OCI-LY3 (cell line): ENCODE measurements at regions not wholly inside any gene's neighbourhood (a gene's known extent, or its start where the extent isn't known, plus 50 kb on each side); places are given as distances from the start of the nearest gene placed in this dataset.
"Not testable (repeated sequence)": the region's sequence is repeated elsewhere in the genome, so short reads cannot be mapped to it uniquely, and the experiment has no call there.

Experiments used
- H2AFZ ChIP-seq: fragments of 200-600, 300-600 bp; shearing (Covaris generic); 2 replicates; pipeline ENCODE4 v1.6.0; 2014; ENCODE audit warnings: antibody characterized with exemption, low read depth, low read length
- H3K27ac ChIP-seq: fragments of 200-600, 300-600 bp; sonication (generic); 2 replicates; pipeline ENCODE4 v1.5.1; 2014; ENCODE audit warnings: mild to moderate bottlenecking, low read length, moderate library complexity, mixed read lengths
- H3K27me3 ChIP-seq: fragments of 200-600, 300-600 bp; sonication (generic); 2 replicates; pipeline ENCODE4 v1.6.1; 2014; ENCODE audit warnings: low read depth, low read length, mixed read lengths
- H3K36me3 ChIP-seq: fragments of 200-600, 300-600 bp; sonication (generic); replicated peaks from 2 replicates; pipeline ENCODE3; 2014; ENCODE audit warnings: low read depth, low read length, mixed read lengths
- H3K4me1 ChIP-seq: fragments of 300-600, 200-600 bp; sonication (generic); 2 replicates; pipeline ENCODE4 v1.6.1; 2014; ENCODE audit warnings: low read length, mixed read lengths
- H3K4me2 ChIP-seq: fragments of 200-600, 300-600 bp; sonication (generic); 2 replicates; pipeline ENCODE4 v1.6.1; 2014; ENCODE audit warnings: low read length, mixed read lengths
- H3K4me3 ChIP-seq: fragments of 300-600, 200-600 bp; sonication (generic); 2 replicates; pipeline ENCODE4 v1.5.1; 2014; ENCODE audit warnings: antibody characterized with exemption, mild to moderate bottlenecking, low read length, moderate library complexity
- H3K79me2 ChIP-seq: fragments of 300-600, 200-600 bp; shearing (Covaris generic); 2 replicates; pipeline ENCODE4 v1.6.1; 2014; ENCODE audit warnings: mild to moderate bottlenecking, low read length, mixed read lengths
- H3K9ac ChIP-seq: fragments of 300-600, 200-600 bp; shearing (Covaris generic); 2 replicates; pipeline ENCODE4 v1.6.0; 2014; ENCODE audit warnings: mild to moderate bottlenecking, low read length, moderate library complexity
- H3K9me3 ChIP-seq: fragments of 200-600, 300-600 bp; shearing (Covaris generic); 2 replicates; pipeline ENCODE4 v1.6.1; 2014; ENCODE audit warnings: low read length, mixed read lengths; ENCODE audit not compliant: insufficient read depth
- H4K20me1 ChIP-seq: fragments of 200-600, 300-600 bp; sonication (generic); 2 replicates; pipeline ENCODE4 v1.6.1; 2016; ENCODE audit warnings: low read length, mixed read lengths; ENCODE audit not compliant: insufficient read depth
- EZH2phosphoT487 ChIP-seq: fragments of 200-600 bp; shearing (Covaris generic); IDR thresholded peaks from 2 replicates; pipeline ENCODE4 v1.6.1; 2018; ENCODE audit warnings: antibody characterized with exemption, mixed run types, low read depth
- TF ChIP-seq, protein P1 (sequence below): fragments of 200-600, 300-600 bp; sonication (generic); IDR thresholded peaks from 2 replicates; pipeline ENCODE4 v1.5.1; 2014; ENCODE audit warnings: antibody characterized with exemption, low read length, low read depth

DNA sequence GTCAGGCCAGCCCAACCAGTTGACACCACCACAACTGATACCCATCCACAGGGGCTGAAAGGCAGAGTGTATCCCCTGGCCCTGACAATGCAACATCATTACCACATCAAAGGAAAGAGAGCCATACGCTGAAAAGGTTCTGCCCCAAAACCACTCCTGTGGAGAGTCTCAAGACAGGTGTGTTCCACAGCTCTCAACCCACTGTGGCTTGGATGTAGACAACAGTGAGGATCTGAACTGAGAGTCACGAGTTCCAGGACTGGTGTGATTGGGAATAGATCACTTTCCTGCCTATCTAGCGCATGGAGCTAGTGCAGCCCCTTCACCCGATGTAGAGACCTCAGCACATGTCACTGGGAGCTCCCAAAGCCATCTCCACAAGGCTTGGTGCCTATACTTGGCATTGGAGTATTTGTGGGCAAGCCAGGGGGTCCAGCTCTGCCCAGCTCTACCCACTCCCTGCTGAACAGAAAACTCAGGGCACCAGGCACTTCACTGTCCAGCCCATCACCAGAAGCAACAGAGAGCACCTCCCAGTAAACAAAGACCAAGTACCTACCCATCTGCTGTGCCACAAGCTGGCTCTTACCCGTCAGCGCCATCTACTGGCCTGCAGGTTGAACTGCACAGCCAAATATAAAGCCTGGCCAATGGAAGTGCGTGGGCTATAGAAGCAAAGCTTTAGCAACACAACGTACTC lies 579.5 kb downstream of the UQCRFS1 start:
- no peaks in the 10 kb centered on the region for H3K79me2 ChIP-seq
- peak overlapping the region; percentile 32 for H3K4me2 ChIP-seq
- H3K4me3 ChIP-seq = no peak overlapping the region
- peak overlapping the region; percentile 40; the same call in 1 of the 2 replicates for H2AFZ ChIP-seq
- peak overlapping the region; percentile 73 for H3K27ac ChIP-seq
- peaks cover 7% of the 10 kb centered on the region; the same call in 1 of the 2 replicates for H3K9me3 ChIP-seq
- H3K4me1 ChIP-seq = peaks cover 36% of the 10 kb centered on the region
- H4K20me1 ChIP-seq = no peaks in the 10 kb centered on the region
- H3K36me3 ChIP-seq = no peaks in the 10 kb centered on the region
- peak overlapping the region; percentile 43 for H3K9ac ChIP-seq
- no peak for TF ChIP-seq EZH2phosphoT487
- TF ChIP-seq, protein P1, sequence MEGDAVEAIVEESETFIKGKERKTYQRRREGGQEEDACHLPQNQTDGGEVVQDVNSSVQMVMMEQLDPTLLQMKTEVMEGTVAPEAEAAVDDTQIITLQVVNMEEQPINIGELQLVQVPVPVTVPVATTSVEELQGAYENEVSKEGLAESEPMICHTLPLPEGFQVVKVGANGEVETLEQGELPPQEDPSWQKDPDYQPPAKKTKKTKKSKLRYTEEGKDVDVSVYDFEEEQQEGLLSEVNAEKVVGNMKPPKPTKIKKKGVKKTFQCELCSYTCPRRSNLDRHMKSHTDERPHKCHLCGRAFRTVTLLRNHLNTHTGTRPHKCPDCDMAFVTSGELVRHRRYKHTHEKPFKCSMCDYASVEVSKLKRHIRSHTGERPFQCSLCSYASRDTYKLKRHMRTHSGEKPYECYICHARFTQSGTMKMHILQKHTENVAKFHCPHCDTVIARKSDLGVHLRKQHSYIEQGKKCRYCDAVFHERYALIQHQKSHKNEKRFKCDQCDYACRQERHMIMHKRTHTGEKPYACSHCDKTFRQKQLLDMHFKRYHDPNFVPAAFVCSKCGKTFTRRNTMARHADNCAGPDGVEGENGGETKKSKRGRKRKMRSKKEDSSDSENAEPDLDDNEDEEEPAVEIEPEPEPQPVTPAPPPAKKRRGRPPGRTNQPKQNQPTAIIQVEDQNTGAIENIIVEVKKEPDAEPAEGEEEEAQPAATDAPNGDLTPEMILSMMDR = peak; percentile 100
- no peaks in the 10 kb centered on the region for H3K27me3 ChIP-seq

DNA sequence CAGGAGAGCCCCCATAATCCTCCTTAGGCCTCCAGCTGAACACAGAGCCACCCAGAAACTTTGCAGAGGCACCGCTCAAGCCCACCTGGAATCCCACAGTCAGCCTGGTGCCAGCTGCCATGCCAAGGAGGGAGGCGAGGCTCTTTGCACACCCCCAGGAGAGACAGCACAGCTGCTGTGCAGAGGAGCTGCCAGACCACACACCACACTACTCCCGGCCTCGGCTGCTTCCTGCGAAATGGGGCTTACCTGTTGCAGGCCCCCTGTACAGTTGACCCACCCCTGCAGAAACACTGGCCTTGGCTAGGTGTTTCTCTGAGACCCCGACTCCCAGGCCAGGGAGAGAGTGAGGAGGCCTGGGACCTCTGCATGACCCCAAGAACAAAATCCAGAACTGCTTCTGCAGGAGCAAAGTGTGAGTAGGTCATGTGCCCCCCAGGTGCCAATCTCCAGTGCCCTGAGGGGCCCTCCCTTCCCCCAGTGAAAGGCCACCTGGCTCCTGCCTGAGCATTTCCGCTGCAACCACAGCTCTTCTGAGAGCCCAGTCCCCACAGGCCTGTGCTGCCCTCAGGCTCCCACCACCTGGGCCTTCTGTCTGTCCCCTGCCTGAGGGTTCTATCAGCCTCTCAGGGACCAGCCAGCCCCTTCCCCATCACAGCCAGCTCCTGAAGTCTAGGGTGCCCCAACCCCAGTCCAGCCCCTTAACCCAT lies 580.4 kb downstream of the UQCRFS1 start:
- H2AFZ ChIP-seq = peak overlapping the region; percentile 69; the same call in 1 of the 2 replicates
- H3K27ac ChIP-seq = peak overlapping the region; percentile 73
- peak overlapping the region; percentile 43; the same call in 1 of the 2 replicates for H3K9ac ChIP-seq
- TF ChIP-seq EZH2phosphoT487 = no peak
- TF ChIP-seq, protein P1 = peak; percentile 26; the same call in 1 of the 2 replicates
- no peaks in the 10 kb centered on the region for H4K20me1 ChIP-seq
- peaks cover 36% of the 10 kb centered on the region for H3K4me1 ChIP-seq
- peaks cover 4% of the 10 kb centered on the region for H3K36me3 ChIP-seq
- H3K9me3 ChIP-seq = peaks cover 7% of the 10 kb centered on the region; the same call in 1 of the 2 replicates
- peak overlapping the region; percentile 32 for H3K4me2 ChIP-seq
- no peaks in the 10 kb centered on the region for H3K79me2 ChIP-seq
- peak overlapping the region; percentile 13; the same call in 1 of the 2 replicates for H3K4me3 ChIP-seq
- no peaks in the 10 kb centered on the region for H3K27me3 ChIP-seq

DNA sequence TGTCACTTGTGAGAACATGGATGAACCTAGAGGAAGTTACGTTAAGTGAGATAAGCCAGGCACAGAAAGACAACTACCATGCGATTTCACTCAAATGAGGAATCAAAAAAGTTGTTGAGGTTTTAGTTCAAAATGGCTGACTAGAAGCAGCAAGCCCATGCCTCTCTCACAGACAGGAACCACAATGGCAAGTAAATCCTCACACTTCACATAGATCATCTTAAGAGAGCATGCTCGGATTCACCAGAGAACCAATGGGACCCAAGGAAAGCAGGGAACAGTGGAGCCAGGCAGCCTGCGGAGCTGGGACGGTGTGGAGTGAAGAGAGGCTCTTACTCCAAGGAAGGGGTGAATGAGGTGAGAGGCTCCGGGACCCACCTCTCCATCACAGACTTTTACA lies 581.0 kb downstream of the UQCRFS1 start:
- peak overlapping the region; percentile 13; the same call in 1 of the 2 replicates for H3K4me3 ChIP-seq
- H4K20me1 ChIP-seq = no peaks in the 10 kb centered on the region
- TF ChIP-seq, protein P1 = no peak
- TF ChIP-seq EZH2phosphoT487 = no peak
- H3K27me3 ChIP-seq = no peaks in the 10 kb centered on the region
- H2AFZ ChIP-seq = peak overlapping the region; percentile 69; the same call in 1 of the 2 replicates
- H3K9ac ChIP-seq = peak overlapping the region; percentile 43; the same call in 1 of the 2 replicates
- H3K4me2 ChIP-seq = peak overlapping the region; percentile 32
- no peaks in the 10 kb centered on the region for H3K79me2 ChIP-seq
- peaks cover 6% of the 10 kb centered on the region for H3K36me3 ChIP-seq
- peak overlapping the region; percentile 73 for H3K27ac ChIP-seq
- peaks cover 7% of the 10 kb centered on the region; the same call in 1 of the 2 replicates for H3K9me3 ChIP-seq
- peaks cover 36% of the 10 kb centered on the region for H3K4me1 ChIP-seq

DNA sequence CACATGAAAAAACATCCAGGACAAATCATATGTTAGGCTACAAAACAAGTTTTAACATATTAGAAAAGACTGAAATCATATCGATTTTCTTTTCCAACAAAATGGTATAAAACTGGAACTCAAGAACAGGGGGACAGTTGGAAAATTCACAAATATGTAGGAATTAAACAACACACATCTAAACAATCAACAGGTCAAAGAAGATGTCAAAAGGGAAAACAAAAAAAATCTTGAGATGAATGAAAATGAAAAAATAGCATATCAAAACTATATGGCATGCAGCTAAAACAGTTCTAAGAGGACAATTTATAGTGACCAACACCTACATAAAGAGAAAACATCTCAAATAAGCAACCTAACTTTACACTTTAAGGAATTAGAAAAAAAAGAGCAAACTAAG lies 585.3 kb downstream of the UQCRFS1 start:
- TF ChIP-seq, protein P1 = no peak
- TF ChIP-seq EZH2phosphoT487 = no peak
- no peak overlapping the region for H3K9ac ChIP-seq

DNA sequence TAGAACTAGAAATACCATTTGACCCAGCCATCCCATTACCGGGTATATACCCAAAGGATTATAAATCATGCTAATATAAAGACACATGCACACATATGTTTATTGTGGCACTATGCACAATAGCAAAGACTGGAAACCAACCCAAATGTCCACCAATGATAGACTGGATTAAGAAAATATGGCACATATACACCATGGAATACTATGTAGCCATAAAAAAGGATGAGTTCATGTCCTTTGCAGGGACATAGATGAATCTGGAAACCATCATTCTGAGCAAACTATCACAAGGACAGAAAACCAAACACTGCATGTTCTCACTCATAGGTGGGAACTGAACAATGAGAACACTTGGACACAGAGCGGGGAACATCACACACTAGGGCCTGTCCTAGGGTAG lies 586.5 kb downstream of the UQCRFS1 start:
- not testable (repeated sequence) for H3K4me2 ChIP-seq, H3K9me3 ChIP-seq, H3K27me3 ChIP-seq, H3K4me3 ChIP-seq, H2AFZ ChIP-seq, H3K9ac ChIP-seq, H3K79me2 ChIP-seq, H3K27ac ChIP-seq, H4K20me1 ChIP-seq
- H3K4me1 ChIP-seq = peaks cover 13% of the 10 kb centered on the region
- peaks cover 15% of the 10 kb centered on the region for H3K36me3 ChIP-seq

More for the DNA sequence above, 585.3 kb downstream of the UQCRFS1 start:
- Histone ChIP-seq H3K4me2 (no peak overlapping the region), H3K27ac (no peak overlapping the region), H4K20me1 (no peaks in the 10 kb centered on the region), H3K9me3 (no peaks in the 10 kb centered on the region), H3K4me1 (peaks cover 25% of the 10 kb centered on the region), H3K36me3 (peaks cover 6% of the 10 kb centered on the region), H3K79me2 (no peaks in the 10 kb centered on the region), H3K4me3 (no peak overlapping the region), H2AFZ (no peak overlapping the region), H3K27me3 (no peaks in the 10 kb centered on the region)
